ENCODE measurements at regions not wholly inside any gene's neighbourhood (a gene's known extent, or its start where the extent isn't known, plus 50 kb on each side); places are given as distances from the start of the nearest gene placed in this dataset.

- no peak for TF ChIP-seq CTCF (IDR thresholded peaks at IDR 0.05)
- TF ChIP-seq POLR2A (IDR thresholded peaks at IDR 0.05): no peak
These were observed 836.4 kb upstream of the TSPY4 start for GRCh38 chrY:8500888-8501287.

Measured in breast epithelium (tissue), 3 donors.